ENCODE measurements at regions not wholly inside any gene's neighbourhood (a gene's known extent, or its start where the extent isn't known, plus 50 kb on each side); places are given as distances from the start of the nearest gene placed in this dataset.

DNA sequence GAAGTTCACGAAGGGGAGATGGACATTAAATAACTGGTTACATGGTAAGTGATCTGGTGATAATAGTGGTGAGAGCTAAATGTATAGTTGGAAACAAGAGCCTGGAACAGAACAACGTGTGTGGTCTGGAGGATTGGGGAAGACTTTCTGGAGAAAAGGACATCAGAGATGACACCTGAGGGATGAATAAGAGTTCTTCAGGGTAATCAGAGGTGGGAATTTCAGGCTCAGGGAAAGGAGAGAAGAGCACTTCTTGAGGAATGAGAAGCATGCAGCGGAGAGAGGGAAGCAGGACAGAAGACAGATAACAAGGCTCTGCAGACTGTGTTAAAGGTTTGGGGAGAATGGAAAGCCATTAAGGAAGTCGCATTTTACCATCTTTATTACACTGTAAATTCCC lies 450.7 kb downstream of the TNS1 start:
- no peak overlapping the region for H3K9ac ChIP-seq
- no peaks in the 10 kb centered on the region for H3K36me3 ChIP-seq (ENCODE audit: control insufficient read depth, insufficient read depth, low read length)
- no peaks in the 10 kb centered on the region for H3K27me3 ChIP-seq (ENCODE audit: control insufficient read depth, insufficient read depth, low read length)
- peaks cover 31% of the 10 kb centered on the region for H3K4me1 ChIP-seq
- H3K4me3 ChIP-seq (ENCODE audit: low read depth, low read length): no peak overlapping the region
- H2AFZ ChIP-seq: no peak overlapping the region
- TF ChIP-seq, protein P1, sequence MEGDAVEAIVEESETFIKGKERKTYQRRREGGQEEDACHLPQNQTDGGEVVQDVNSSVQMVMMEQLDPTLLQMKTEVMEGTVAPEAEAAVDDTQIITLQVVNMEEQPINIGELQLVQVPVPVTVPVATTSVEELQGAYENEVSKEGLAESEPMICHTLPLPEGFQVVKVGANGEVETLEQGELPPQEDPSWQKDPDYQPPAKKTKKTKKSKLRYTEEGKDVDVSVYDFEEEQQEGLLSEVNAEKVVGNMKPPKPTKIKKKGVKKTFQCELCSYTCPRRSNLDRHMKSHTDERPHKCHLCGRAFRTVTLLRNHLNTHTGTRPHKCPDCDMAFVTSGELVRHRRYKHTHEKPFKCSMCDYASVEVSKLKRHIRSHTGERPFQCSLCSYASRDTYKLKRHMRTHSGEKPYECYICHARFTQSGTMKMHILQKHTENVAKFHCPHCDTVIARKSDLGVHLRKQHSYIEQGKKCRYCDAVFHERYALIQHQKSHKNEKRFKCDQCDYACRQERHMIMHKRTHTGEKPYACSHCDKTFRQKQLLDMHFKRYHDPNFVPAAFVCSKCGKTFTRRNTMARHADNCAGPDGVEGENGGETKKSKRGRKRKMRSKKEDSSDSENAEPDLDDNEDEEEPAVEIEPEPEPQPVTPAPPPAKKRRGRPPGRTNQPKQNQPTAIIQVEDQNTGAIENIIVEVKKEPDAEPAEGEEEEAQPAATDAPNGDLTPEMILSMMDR (IDR thresholded peaks at IDR 0.05): no peak
- no peak overlapping the region for H3K27ac ChIP-seq
- no peaks in the 10 kb centered on the region for H3K9me3 ChIP-seq (ENCODE audit: control insufficient read depth, low read length)
- no peaks in the 10 kb centered on the region for H3K79me2 ChIP-seq
- no peak overlapping the region for H3K4me2 ChIP-seq (ENCODE audit: low read length)

DNA sequence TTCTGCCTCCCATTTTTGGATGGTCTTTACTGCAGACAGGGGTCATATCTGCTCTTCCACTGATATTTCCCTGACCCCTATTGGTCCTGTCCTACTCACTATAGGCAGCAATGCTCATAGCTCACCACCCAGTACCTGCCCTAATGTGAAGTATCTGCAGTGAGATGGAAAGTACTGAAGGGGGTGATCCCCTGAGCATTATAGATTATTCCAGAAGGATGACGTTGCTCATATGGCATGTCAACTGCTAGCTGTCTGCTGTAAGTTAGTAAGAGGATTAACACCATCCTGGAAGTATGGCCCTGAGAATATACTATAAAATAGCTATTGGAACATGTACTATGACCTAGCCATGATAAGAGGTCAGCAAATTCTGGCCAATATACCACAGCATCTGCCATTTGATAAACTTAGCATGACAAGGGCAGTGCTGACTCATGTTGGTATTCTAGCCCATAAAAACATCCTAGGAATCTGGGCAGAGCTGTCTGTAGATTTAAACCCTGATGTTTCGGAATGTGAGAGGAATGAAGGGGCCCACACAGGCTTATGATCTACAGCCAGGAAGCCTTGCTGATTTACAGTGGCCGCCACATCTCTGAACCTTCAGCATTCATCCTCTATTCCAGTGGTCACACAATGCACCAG lies 451.4 kb downstream of the TNS1 start:
- Histone ChIP-seq H2AFZ (no peak overlapping the region), H3K36me3 (ENCODE audit: control insufficient read depth, insufficient read depth, low read length) (no peaks in the 10 kb centered on the region)
- TF ChIP-seq, protein P1 (IDR thresholded peaks at IDR 0.05): no peak

DNA sequence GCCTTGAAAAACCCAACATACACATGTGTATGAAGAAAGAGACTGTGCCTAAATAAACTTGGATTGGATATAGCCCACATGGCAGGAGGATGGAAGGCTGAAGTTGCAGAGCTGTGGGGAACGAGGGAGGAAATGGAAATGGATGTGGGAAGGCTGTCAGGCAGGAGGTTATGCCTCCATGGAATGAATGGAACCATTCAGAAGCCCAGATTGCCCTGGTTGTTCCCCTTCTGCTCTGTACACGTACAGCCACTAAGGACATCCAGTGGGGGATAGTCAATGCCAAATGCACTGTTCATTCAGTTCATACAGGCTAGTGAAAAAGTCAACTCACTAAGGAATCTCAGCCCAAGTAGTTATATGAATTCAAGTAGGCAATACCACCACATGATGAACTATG lies 463.7 kb downstream of the TNS1 start:
- Histone ChIP-seq H3K9me3 (ENCODE audit: control insufficient read depth, low read length) (no peaks in the 10 kb centered on the region), H3K79me2 (peaks cover 10% of the 10 kb centered on the region), H3K9ac (no peak overlapping the region), H3K4me2 (ENCODE audit: low read length) (no peak overlapping the region), H2AFZ (no peak overlapping the region), H3K36me3 (ENCODE audit: control insufficient read depth, insufficient read depth, low read length) (no peaks in the 10 kb centered on the region), H3K27ac (no peak overlapping the region), H3K4me1 (no peaks in the 10 kb centered on the region), H3K4me3 (ENCODE audit: low read depth, low read length) (no peak overlapping the region), H3K27me3 (ENCODE audit: control insufficient read depth, insufficient read depth, low read length) (no peaks in the 10 kb centered on the region)
- TF ChIP-seq, protein P1 (IDR thresholded peaks at IDR 0.05): no peak

More for the DNA sequence above, 451.4 kb downstream of the TNS1 start:
- Histone ChIP-seq H3K79me2 (no peaks in the 10 kb centered on the region), H3K9ac (no peak overlapping the region), H3K9me3 (ENCODE audit: control insufficient read depth, low read length) (no peaks in the 10 kb centered on the region), H3K27me3 (ENCODE audit: control insufficient read depth, insufficient read depth, low read length) (no peaks in the 10 kb centered on the region), H3K27ac (no peak overlapping the region), H3K4me2 (ENCODE audit: low read length) (no peak overlapping the region), H3K4me3 (ENCODE audit: low read depth, low read length) (no peak overlapping the region), H3K4me1 (peaks cover 31% of the 10 kb centered on the region)

DNA sequence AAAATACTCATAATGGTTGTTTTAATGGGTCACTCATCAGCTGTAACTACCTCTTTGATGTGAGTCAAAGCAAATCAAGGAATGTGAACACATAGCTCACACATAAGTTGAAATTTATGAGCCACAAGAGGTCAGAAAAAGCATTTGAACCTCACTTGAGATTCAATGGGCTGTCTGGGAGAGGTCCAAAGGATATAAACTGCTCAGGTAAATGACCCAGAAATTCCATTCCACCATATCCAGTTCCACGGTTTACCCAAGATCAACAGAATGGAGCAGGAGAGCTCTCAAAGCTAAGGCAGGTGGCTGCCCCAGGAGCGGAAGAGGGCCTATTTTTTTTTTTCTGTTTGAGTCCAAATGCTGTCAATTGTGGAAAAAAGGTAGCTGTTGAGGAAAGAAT lies 464.1 kb downstream of the TNS1 start:
- no peak overlapping the region for H3K4me2 ChIP-seq (ENCODE audit: low read length)
- no peaks in the 10 kb centered on the region for H3K4me1 ChIP-seq
- H3K36me3 ChIP-seq (ENCODE audit: control insufficient read depth, insufficient read depth, low read length): no peaks in the 10 kb centered on the region
- no peaks in the 10 kb centered on the region for H3K9me3 ChIP-seq (ENCODE audit: control insufficient read depth, low read length)
- H3K4me3 ChIP-seq (ENCODE audit: low read depth, low read length): no peak overlapping the region
- H3K9ac ChIP-seq: no peak overlapping the region
- H2AFZ ChIP-seq: no peak overlapping the region
- H3K27me3 ChIP-seq (ENCODE audit: control insufficient read depth, insufficient read depth, low read length): no peaks in the 10 kb centered on the region
- TF ChIP-seq, protein P1 (IDR thresholded peaks at IDR 0.05): no peak
- H3K27ac ChIP-seq: no peak overlapping the region
- H3K79me2 ChIP-seq: peaks cover 11% of the 10 kb centered on the region
